ENCODE measurements at regions not wholly inside any gene's neighbourhood (a gene's known extent, or its start where the extent isn't known, plus 50 kb on each side); places are given as distances from the start of the nearest gene placed in this dataset.
A peak's percentile ranks its signal among the peaks of the same experiment; 100 is the strongest.

DNA sequence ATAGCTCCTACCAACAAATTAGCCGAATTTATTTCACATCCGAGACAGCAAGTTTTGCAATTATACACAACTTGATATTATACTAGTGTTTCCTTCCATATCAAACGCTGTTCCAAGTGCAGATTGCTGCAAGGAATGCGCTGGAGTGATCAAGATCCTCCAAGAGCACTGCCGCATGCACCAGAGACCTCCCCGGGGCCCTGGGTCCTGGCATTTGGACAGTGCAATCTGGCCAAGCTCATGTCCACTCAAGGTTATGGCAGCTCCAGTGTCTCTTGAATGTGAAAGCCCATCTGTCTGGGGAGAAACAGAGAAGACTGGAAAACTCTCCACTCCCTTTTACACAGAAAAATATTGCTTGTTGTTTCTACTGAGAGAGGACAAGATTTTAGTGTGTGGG is 111.9 kb downstream of the HSPH1 start:
- Histone ChIP-seq H3K4me3 (no peak overlapping the region), H3K36me3 (replicated peaks in 1 of 2) (no peaks in the 10 kb centered on the region), H3K27ac (no peak overlapping the region), H3K27me3 (no peaks in the 10 kb centered on the region), H3K9me3 (replicated peaks in 1 of 3) (no peaks in the 10 kb centered on the region), H3K4me1 (replicated peaks in 1 of 2) (peaks cover 9 to 21% of the 10 kb centered on the region in 2 donors)
- TF ChIP-seq CTCF (IDR thresholded peaks at IDR 0.05) (no peak), POLR2A (IDR thresholded peaks at IDR 0.05) (no peak)
- intact Hi-C loops (cut with DNase I): no loop called here
- peak in 1 of 7 donors; percentile 37 for DNase-seq
- 62 to 76% (median 66%) methylated on average over 6 of the region's 6 CpGs for WGBS, 4 donors

GRCh38 chr13:31049083-31049482 is 112.6 kb downstream of the HSPH1 start:
- Histone ChIP-seq H3K4me3 (no peak overlapping the region), H3K9me3 (replicated peaks in 1 of 3) (no peaks in the 10 kb centered on the region), H3K4me1 (replicated peaks in 1 of 2) (peaks cover 12 to 21% of the 10 kb centered on the region in 2 donors), H3K27ac (no peak overlapping the region), H3K27me3 (no peaks in the 10 kb centered on the region), H3K36me3 (replicated peaks in 1 of 2) (no peaks in the 10 kb centered on the region)
- no peak for DNase-seq
- 81 to 86% (median 84%) methylated on average over 4 of the region's 4 CpGs for WGBS, 4 donors
- intact Hi-C loops (cut with DNase I): no loop called here
- TF ChIP-seq CTCF (IDR thresholded peaks at IDR 0.05): no peak
- TF ChIP-seq POLR2A (IDR thresholded peaks at IDR 0.05): no peak

DNA sequence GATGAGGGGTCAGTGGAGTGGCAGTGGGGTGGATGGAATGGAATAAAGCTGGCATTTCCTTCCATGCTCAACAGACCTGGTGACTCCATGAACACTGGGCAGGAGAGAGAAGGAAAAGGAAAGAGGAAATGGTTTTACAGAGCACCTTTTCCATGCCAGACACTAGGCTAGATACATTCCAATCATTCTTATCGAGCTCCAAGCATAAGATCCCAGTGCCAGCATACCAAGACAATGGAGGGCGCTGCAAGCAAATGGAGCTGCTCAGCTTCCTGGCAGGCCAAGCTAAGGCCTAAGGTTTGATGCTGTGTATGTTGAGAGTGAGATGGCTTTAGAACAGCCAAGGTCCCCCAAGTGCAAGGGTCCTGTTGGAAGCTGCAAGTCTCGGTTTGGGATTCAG is 113.2 kb downstream of the HSPH1 start:
- H3K9me3 ChIP-seq (replicated peaks in 1 of 3): no peaks in the 10 kb centered on the region
- H3K27ac ChIP-seq: no peak overlapping the region
- no peaks in the 10 kb centered on the region for H3K36me3 ChIP-seq (replicated peaks in 1 of 2)
- DNase-seq: peak in 1 of 7 donors; percentile 20
- intact Hi-C loops (cut with DNase I): no loop called here
- peaks cover 12 to 21% of the 10 kb centered on the region in 2 donors for H3K4me1 ChIP-seq (replicated peaks in 1 of 2)
- no peaks in the 10 kb centered on the region for H3K27me3 ChIP-seq
- no peak for TF ChIP-seq CTCF (IDR thresholded peaks at IDR 0.05)
- no peak overlapping the region for H3K4me3 ChIP-seq
- 82 to 94% (median 88%) methylated on average over 3 of the region's 3 CpGs for WGBS, 4 donors

DNA sequence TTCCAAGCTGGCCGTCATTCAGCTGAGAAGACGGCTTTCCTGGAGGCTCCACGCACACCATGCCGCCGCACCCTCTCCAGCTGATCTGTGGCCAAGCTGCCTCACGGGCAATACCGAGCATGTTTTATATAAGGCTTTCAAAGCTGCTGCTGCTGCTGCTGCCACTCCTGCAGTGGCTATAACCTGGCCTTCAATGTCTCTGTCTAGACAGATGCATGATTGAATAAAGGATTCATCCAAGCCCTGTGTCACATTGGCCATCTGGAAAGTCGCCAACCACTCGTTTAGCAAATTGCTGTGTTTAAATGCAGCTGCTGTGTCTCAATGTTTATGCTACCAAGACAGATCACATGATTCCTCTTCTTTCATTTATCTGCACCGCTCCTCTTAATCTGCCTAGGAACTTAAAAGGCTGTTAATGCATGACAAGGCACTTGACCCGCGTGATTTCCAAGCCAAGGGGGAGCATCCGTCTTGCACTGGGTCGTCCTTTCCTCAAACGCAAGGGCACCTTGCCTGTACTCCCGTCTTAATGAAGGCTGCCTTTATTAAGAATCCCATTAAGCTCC is 114.3 kb downstream of the TEX26 start:
- Histone ChIP-seq H3K4me1 (replicated peaks in 1 of 2) (peaks cover 12 to 21% of the 10 kb centered on the region in 2 donors), H3K9me3 (replicated peaks in 1 of 3) (no peaks in the 10 kb centered on the region), H3K36me3 (replicated peaks in 1 of 2) (no peaks in the 10 kb centered on the region), H3K27ac (peak overlapping the region in 1 of 5 donors; percentile 60), H3K4me3 (no peak overlapping the region), H3K27me3 (no peaks in the 10 kb centered on the region)
- WGBS, 4 donors: 58 to 73% (median 62%) methylated on average over 10 to 16 of the region's 16 CpGs
- DNase-seq: peak in 2 of 7 donors; percentile 23 to 66
- no peak for TF ChIP-seq POLR2A (IDR thresholded peaks at IDR 0.05)
- TF ChIP-seq CTCF (IDR thresholded peaks at IDR 0.05): no peak
- intact Hi-C loops (cut with DNase I): no loop called here
